ENCODE measurements at regions not wholly inside any gene's neighbourhood (a gene's known extent, or its start where the extent isn't known, plus 50 kb on each side); places are given as distances from the start of the nearest gene placed in this dataset. TPM values are rescaled to one million over a fixed set of nuclear protein-coding genes. Genes with fewer than 3 reads are reported as not detected.

DNA sequence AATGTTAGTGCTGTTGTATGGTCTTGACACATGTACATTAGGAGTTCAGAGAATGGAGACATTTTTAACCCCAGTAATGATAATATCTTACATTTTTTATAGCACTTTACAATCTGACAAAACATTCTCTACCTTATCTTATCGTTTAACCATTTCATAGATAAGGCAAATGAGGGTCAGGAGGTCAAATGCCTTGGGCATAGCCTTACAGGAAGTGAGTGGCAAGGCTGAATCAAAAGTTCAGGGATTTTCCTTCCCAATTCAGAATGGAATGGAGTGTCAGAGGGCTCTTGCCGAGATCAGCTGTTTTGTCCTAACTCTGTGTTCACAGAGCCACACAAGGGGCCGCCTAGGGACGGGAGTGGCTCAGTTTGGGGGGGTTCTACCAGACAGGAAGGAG is 57.6 kb upstream of the AK4 start:
- Histone ChIP-seq H3K27ac (ENCODE audit: low read depth) (no peak overlapping the region), H3K4me1 (ENCODE audit: insufficient read depth) (no peaks in the 10 kb centered on the region), H3K4me3 (ENCODE audit: low read depth, low read length) (no peak overlapping the region), H3K36me3 (ENCODE audit: insufficient read depth) (no peaks in the 10 kb centered on the region)
- WGBS, result 23% methylated on average over 4 of the region's 4 CpGs
- no peak for DNase-seq (ENCODE audit: extremely low spot score)

GRCh38 chr1:65092691-65093090 is 55.3 kb upstream of the AK4 start:
- no peaks in the 10 kb centered on the region for H3K36me3 ChIP-seq (ENCODE audit: insufficient read depth)
- H3K27ac ChIP-seq (ENCODE audit: low read depth), result no peak overlapping the region
- DNase-seq (ENCODE audit: extremely low spot score), result no peak
- 91% methylated on average over 2 of the region's 2 CpGs for WGBS
- H3K4me3 ChIP-seq (ENCODE audit: low read depth, low read length), result no peak overlapping the region
- H3K4me1 ChIP-seq (ENCODE audit: insufficient read depth), result no peaks in the 10 kb centered on the region

- no peak for DNase-seq (ENCODE audit: extremely low spot score)
- WGBS, result 96% methylated on average over 2 of the region's 2 CpGs
- H3K27ac ChIP-seq (ENCODE audit: low read depth), result no peak overlapping the region
- no peaks in the 10 kb centered on the region for H3K36me3 ChIP-seq (ENCODE audit: insufficient read depth)
- no peaks in the 10 kb centered on the region for H3K4me1 ChIP-seq (ENCODE audit: insufficient read depth)
- no peak overlapping the region for H3K4me3 ChIP-seq (ENCODE audit: low read depth, low read length)
These were observed 50.9 kb upstream of the AK4 start for GRCh38 chr1:65097076-65097475.

Small RNA genes in the stretch of these regions (small RNA-seq; reads per million reads assigned to genes)
- 2.4 reads per million, percentile 88 among the genes with 10 or more reads in this experiment for gene MIR101-1
- gene MIR3671, result not detected
- gene MRPS21P1, result not detected
- not detected for gene RNU6-1176P

Measured in urinary bladder (tissue), 4 donors.